ENCODE measurements at regions not wholly inside any gene's neighbourhood (a gene's known extent, or its start where the extent isn't known, plus 50 kb on each side); places are given as distances from the start of the nearest gene placed in this dataset.

DNA sequence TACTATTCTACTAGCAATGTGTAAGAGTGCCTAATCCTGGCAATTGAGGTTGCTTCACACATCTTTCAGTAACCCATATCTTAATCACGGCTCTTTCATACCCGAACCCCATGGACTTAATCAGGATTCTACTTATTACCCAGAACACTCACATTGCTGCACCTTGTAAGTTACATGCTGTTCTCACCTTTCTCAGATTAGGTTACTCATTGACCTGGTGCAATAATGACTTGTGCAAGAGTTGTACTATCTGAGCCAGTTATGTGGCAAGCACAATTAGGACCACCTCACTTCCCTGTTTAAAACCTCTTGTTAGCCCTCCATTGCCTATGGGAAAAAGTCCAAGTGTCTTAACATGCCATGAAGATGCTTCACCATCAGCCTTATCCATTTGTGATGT is 306.7 kb upstream of the E2F7 start:
- no peak for ATAC-seq (ENCODE audit: poor library complexity)
- no peaks in the 10 kb centered on the region for H3K27me3 Mint-ChIP-seq
- TF ChIP-seq, protein P1, sequence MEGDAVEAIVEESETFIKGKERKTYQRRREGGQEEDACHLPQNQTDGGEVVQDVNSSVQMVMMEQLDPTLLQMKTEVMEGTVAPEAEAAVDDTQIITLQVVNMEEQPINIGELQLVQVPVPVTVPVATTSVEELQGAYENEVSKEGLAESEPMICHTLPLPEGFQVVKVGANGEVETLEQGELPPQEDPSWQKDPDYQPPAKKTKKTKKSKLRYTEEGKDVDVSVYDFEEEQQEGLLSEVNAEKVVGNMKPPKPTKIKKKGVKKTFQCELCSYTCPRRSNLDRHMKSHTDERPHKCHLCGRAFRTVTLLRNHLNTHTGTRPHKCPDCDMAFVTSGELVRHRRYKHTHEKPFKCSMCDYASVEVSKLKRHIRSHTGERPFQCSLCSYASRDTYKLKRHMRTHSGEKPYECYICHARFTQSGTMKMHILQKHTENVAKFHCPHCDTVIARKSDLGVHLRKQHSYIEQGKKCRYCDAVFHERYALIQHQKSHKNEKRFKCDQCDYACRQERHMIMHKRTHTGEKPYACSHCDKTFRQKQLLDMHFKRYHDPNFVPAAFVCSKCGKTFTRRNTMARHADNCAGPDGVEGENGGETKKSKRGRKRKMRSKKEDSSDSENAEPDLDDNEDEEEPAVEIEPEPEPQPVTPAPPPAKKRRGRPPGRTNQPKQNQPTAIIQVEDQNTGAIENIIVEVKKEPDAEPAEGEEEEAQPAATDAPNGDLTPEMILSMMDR (IDR thresholded peaks at IDR 0.05) = no peak

DNA sequence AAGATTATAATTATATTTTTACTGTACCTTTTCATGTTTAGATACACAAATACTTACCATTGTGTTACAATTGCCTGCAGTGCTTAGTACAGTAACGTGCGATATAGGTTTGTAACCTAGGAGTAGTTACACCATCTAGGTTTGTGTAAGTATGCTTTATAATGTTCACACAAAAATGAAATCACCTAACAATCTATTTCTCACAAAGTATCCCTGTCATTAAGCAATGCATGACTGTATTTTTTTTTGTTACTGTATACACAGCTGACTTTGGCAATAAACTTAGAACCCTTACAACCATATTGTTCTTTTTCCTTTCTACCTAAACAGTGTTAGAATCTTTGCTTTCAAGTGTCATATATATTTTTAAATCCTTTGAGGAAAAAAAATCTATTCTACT is 303.0 kb upstream of the E2F7 start:
- TF ChIP-seq, protein P1 (IDR thresholded peaks at IDR 0.05) = no peak
- ChIA-PET CTCF (no interaction called here), POLR2A (no interaction called here)
- no peak for DNase-seq
- H3K27ac ChIP-seq (ENCODE audit: low read depth in 1 of 2, low read length in 2 of 2) = no peak overlapping the region
- no peaks in the 10 kb centered on the region for H3K4me1 Mint-ChIP-seq (ENCODE audit: low read depth)
- no peak overlapping the region for H3K4me3 Mint-ChIP-seq
- no peaks in the 10 kb centered on the region for H3K4me1 ChIP-seq (ENCODE audit: insufficient read depth, low read length)
- no peaks in the 10 kb centered on the region for H3K9me3 ChIP-seq (ENCODE audit: control insufficient read depth in 1 of 2, insufficient read depth in 1 of 2, low read length in 2 of 2)
- H3K4me3 ChIP-seq (ENCODE audit: low read length) = no peak overlapping the region
- ATAC-seq (ENCODE audit: poor library complexity) = no peak
- H3K27me3 Mint-ChIP-seq = no peaks in the 10 kb centered on the region
- no peaks in the 10 kb centered on the region for H3K27me3 ChIP-seq (ENCODE audit: control insufficient read depth in 1 of 2, insufficient read depth in 2 of 2, low read length in 2 of 2)
- H3K9me3 Mint-ChIP-seq = no peaks in the 10 kb centered on the region
- H3K27ac Mint-ChIP-seq = no peak overlapping the region
- intact Hi-C loops (cut with DNase I, micrococcal nuclease) = no loop called here
- no peaks in the 10 kb centered on the region for H3K36me3 ChIP-seq (ENCODE audit: insufficient read depth, low read length)
- no peaks in the 10 kb centered on the region for H3K36me3 Mint-ChIP-seq (ENCODE audit: low read depth)

More for the DNA sequence above, 306.7 kb upstream of the E2F7 start:
- intact Hi-C loops (cut with DNase I, micrococcal nuclease) = no loop called here
- Histone ChIP-seq H3K27ac (ENCODE audit: low read depth in 1 of 2, low read length in 2 of 2) (no peak overlapping the region), H3K27me3 (ENCODE audit: control insufficient read depth in 1 of 2, insufficient read depth in 2 of 2, low read length in 2 of 2) (no peaks in the 10 kb centered on the region), H3K4me3 (ENCODE audit: low read length) (no peak overlapping the region), H3K9me3 (ENCODE audit: control insufficient read depth in 1 of 2, insufficient read depth in 1 of 2, low read length in 2 of 2) (no peaks in the 10 kb centered on the region), H3K36me3 (ENCODE audit: insufficient read depth, low read length) (no peaks in the 10 kb centered on the region), H3K4me1 (ENCODE audit: insufficient read depth, low read length) (no peaks in the 10 kb centered on the region)
- DNase-seq = no peak
- ChIA-PET POLR2A (no interaction called here), CTCF (no interaction called here)
- Mint-ChIP-seq H3K9me3 (no peaks in the 10 kb centered on the region), H3K4me3 (no peak overlapping the region), H3K27ac (no peak overlapping the region), H3K4me1 (ENCODE audit: low read depth) (no peaks in the 10 kb centered on the region), H3K36me3 (ENCODE audit: low read depth) (no peaks in the 10 kb centered on the region)

DNA sequence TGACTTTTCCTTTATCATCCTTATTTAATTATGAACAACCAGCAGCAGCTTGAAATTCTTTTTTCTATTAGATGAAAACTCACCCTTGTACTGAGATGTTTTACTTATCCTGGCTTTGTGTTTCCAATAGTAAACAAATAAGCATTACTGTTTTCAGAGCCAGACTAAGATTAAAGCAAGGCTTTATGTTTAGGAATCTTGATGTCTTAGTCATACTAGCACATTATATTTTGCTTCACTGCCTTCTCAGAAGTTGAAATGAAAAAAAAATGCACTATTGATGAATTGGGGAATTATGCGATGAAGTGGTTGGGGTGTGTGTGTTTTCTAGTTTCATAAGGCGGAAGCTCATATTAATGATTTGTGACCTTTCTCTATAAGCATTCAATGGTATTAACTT is 301.2 kb upstream of the E2F7 start:
- intact Hi-C loops (cut with DNase I, micrococcal nuclease) = no loop called here
- no peaks in the 10 kb centered on the region for H3K4me1 ChIP-seq (ENCODE audit: insufficient read depth, low read length)
- no peak for DNase-seq
- CTCF ChIA-PET = no interaction called here
- Mint-ChIP-seq H3K36me3 (ENCODE audit: low read depth) (no peaks in the 10 kb centered on the region), H3K27me3 (no peaks in the 10 kb centered on the region), H3K4me1 (ENCODE audit: low read depth) (no peaks in the 10 kb centered on the region), H3K4me3 (no peak overlapping the region), H3K27ac (no peak overlapping the region), H3K9me3 (no peaks in the 10 kb centered on the region)
- H3K9me3 ChIP-seq (ENCODE audit: control insufficient read depth in 1 of 2, insufficient read depth in 1 of 2, low read length in 2 of 2) = no peaks in the 10 kb centered on the region
- no peak for ATAC-seq (ENCODE audit: poor library complexity)
- no peak overlapping the region for H3K4me3 ChIP-seq (ENCODE audit: low read length)
- no peaks in the 10 kb centered on the region for H3K36me3 ChIP-seq (ENCODE audit: insufficient read depth, low read length)
- H3K27ac ChIP-seq (ENCODE audit: low read depth in 1 of 2, low read length in 2 of 2) = no peak overlapping the region
- POLR2A ChIA-PET = no interaction called here
- TF ChIP-seq, protein P1 (IDR thresholded peaks at IDR 0.05) = no peak
- H3K27me3 ChIP-seq (ENCODE audit: control insufficient read depth in 1 of 2, insufficient read depth in 2 of 2, low read length in 2 of 2) = no peaks in the 10 kb centered on the region

Measured in CD4-positive, alpha-beta T cell (primary cell).